NCI-H526 treated with DMSO at 0.1 percent for 48 hours (cell line): ENCODE measurements at regions not wholly inside any gene's neighbourhood (a gene's known extent, or its start where the extent isn't known, plus 50 kb on each side); places are given as distances from the start of the nearest gene placed in this dataset.
"Not testable (repeated sequence)": the region's sequence is repeated elsewhere in the genome, so short reads cannot be mapped to it uniquely, and the experiment has no call there.

Experiments used
- DNase-seq: peaks from one replicate; lab custom pipeline; 2025; lab: John Stamatoyannopoulos, UW

- no peak for DNase-seq
Observed at GRCh38 chr13:28573595-28574373, 78.9 kb upstream of the FLT1 start.

- DNase-seq: no peak
Observed at GRCh38 chr13:28572871-28573270, 77.9 kb upstream of the FLT1 start.

- not testable (repeated sequence) for DNase-seq
Observed at GRCh38 chr13:28570356-28570755, 75.4 kb upstream of the FLT1 start.

- DNase-seq: no peak
Observed at GRCh38 chr13:28569886-28570285, 75.0 kb upstream of the FLT1 start.

GRCh38 chr13:28568286-28568685, 73.4 kb upstream of the FLT1 start:
- no peak for DNase-seq

GRCh38 chr13:28566891-28567290, 72.0 kb upstream of the FLT1 start:
- DNase-seq: no peak

- no peak for DNase-seq
Observed at GRCh38 chr13:28566283-28566682, 71.4 kb upstream of the FLT1 start.

- DNase-seq: no peak
Observed at GRCh38 chr13:28564030-28564429, 69.1 kb upstream of the FLT1 start.

- no peak for DNase-seq
Observed at GRCh38 chr13:28563609-28564008, 68.7 kb upstream of the FLT1 start.

GRCh38 chr13:28560612-28561011, 65.7 kb upstream of the FLT1 start:
- DNase-seq: no peak

GRCh38 chr13:28559636-28560259, 64.8 kb upstream of the FLT1 start:
- DNase-seq: no peak

- DNase-seq: no peak
Observed at GRCh38 chr13:28558567-28558966, 63.6 kb upstream of the FLT1 start.

GRCh38 chr13:28557725-28558520, 63.0 kb upstream of the FLT1 start:
- DNase-seq: no peak

- no peak for DNase-seq
Observed at GRCh38 chr13:28555096-28555495, 60.2 kb upstream of the FLT1 start.

- no peak for DNase-seq
Observed at GRCh38 chr13:28553971-28554370, 59.0 kb upstream of the FLT1 start.

- no peak for DNase-seq
Observed at GRCh38 chr13:28552288-28552687, 57.4 kb upstream of the FLT1 start.

GRCh38 chr13:28551498-28551895, 56.6 kb upstream of the FLT1 start:
- no peak for DNase-seq

GRCh38 chr13:28550721-28551497, 56.0 kb upstream of the FLT1 start:
- no peak for DNase-seq

- DNase-seq: no peak
Observed at GRCh38 chr13:28550091-28550490, 55.2 kb upstream of the FLT1 start.

- no peak for DNase-seq
Observed at GRCh38 chr13:28548872-28549271, 53.9 kb upstream of the FLT1 start.

GRCh38 chr13:28548468-28548867, 53.5 kb upstream of the FLT1 start:
- DNase-seq: no peak
